ENCODE measurements at regions not wholly inside any gene's neighbourhood (a gene's known extent, or its start where the extent isn't known, plus 50 kb on each side); places are given as distances from the start of the nearest gene placed in this dataset.

DNA sequence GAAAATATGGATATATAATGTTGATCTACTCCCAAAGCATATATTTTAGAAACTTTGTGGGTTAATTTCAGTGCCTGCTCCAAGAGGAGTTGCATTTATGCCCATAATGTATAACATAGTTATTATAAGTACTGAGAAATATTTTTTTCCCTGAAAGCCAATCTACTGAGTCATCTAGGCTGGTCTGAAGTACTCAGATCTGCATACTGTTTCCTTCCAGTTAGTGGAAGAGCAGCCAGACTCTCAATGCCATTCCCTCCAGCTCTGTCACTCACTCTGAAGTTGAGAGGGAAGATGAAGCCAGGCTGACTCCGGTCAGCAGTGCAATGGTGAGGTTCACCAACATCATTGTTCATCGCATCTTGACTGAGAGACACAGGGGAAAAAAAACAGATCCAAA, 505.1 kb downstream of the PPARGC1A start:
- TF ChIP-seq, protein P1, sequence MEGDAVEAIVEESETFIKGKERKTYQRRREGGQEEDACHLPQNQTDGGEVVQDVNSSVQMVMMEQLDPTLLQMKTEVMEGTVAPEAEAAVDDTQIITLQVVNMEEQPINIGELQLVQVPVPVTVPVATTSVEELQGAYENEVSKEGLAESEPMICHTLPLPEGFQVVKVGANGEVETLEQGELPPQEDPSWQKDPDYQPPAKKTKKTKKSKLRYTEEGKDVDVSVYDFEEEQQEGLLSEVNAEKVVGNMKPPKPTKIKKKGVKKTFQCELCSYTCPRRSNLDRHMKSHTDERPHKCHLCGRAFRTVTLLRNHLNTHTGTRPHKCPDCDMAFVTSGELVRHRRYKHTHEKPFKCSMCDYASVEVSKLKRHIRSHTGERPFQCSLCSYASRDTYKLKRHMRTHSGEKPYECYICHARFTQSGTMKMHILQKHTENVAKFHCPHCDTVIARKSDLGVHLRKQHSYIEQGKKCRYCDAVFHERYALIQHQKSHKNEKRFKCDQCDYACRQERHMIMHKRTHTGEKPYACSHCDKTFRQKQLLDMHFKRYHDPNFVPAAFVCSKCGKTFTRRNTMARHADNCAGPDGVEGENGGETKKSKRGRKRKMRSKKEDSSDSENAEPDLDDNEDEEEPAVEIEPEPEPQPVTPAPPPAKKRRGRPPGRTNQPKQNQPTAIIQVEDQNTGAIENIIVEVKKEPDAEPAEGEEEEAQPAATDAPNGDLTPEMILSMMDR (IDR thresholded peaks at IDR 0.05) = no peak
- Mint-ChIP-seq H3K9me3 (no peaks in the 10 kb centered on the region), H3K4me3 (no peak overlapping the region), H3K27ac (no peak overlapping the region), H3K27me3 (no peaks in the 10 kb centered on the region), H3K4me1 (ENCODE audit: low read depth) (no peaks in the 10 kb centered on the region), H3K36me3 (ENCODE audit: low read depth) (no peaks in the 10 kb centered on the region)
- no peaks in the 10 kb centered on the region for H3K36me3 ChIP-seq (ENCODE audit: insufficient read depth, low read length)
- CTCF ChIA-PET = no interaction called here
- DNase-seq (no peak), ATAC-seq (ENCODE audit: poor library complexity) (no peak)
- POLR2A ChIA-PET = no interaction called here
- H3K27ac ChIP-seq (ENCODE audit: low read depth in 1 of 2, low read length in 2 of 2) = no peak overlapping the region
- no peak overlapping the region for H3K4me3 ChIP-seq (ENCODE audit: low read length)
- H3K4me1 ChIP-seq (ENCODE audit: insufficient read depth, low read length) = no peaks in the 10 kb centered on the region
- H3K9me3 ChIP-seq (ENCODE audit: control insufficient read depth in 1 of 2, insufficient read depth in 1 of 2, low read length in 2 of 2) = no peaks in the 10 kb centered on the region
- H3K27me3 ChIP-seq (ENCODE audit: control insufficient read depth in 1 of 2, insufficient read depth in 2 of 2, low read length in 2 of 2) = no peaks in the 10 kb centered on the region
- intact Hi-C loops (cut with DNase I, micrococcal nuclease) = no loop called here

- H3K27me3 Mint-ChIP-seq = no peaks in the 10 kb centered on the region
- intact Hi-C loops (cut with DNase I, micrococcal nuclease) = no loop called here
- no peaks in the 10 kb centered on the region for H3K36me3 ChIP-seq (ENCODE audit: insufficient read depth, low read length)
- no peaks in the 10 kb centered on the region for H3K9me3 Mint-ChIP-seq
- no peaks in the 10 kb centered on the region for H3K36me3 Mint-ChIP-seq (ENCODE audit: low read depth)
- TF ChIP-seq, protein P1 (IDR thresholded peaks at IDR 0.05) = no peak
- ATAC-seq (ENCODE audit: poor library complexity) (no peak), DNase-seq (no peak)
- CTCF ChIA-PET = no interaction called here
- H3K27me3 ChIP-seq (ENCODE audit: control insufficient read depth in 1 of 2, insufficient read depth in 2 of 2, low read length in 2 of 2) = no peaks in the 10 kb centered on the region
- no peak overlapping the region for H3K4me3 Mint-ChIP-seq
- H3K27ac Mint-ChIP-seq = no peak overlapping the region
- H3K4me1 Mint-ChIP-seq (ENCODE audit: low read depth) = no peaks in the 10 kb centered on the region
- H3K9me3 ChIP-seq (ENCODE audit: control insufficient read depth in 1 of 2, insufficient read depth in 1 of 2, low read length in 2 of 2) = no peaks in the 10 kb centered on the region
- no peak overlapping the region for H3K27ac ChIP-seq (ENCODE audit: low read depth in 1 of 2, low read length in 2 of 2)
- no peak overlapping the region for H3K4me3 ChIP-seq (ENCODE audit: low read length)
- H3K4me1 ChIP-seq (ENCODE audit: insufficient read depth, low read length) = no peaks in the 10 kb centered on the region
- POLR2A ChIA-PET = no interaction called here
Measured at GRCh38 chr4:23382879-23383278, 507.0 kb downstream of the PPARGC1A start.

- DNase-seq (no peak), ATAC-seq (ENCODE audit: poor library complexity) (no peak)
- ChIA-PET POLR2A (no interaction called here), CTCF (no interaction called here)
- no peaks in the 10 kb centered on the region for H3K27me3 ChIP-seq (ENCODE audit: control insufficient read depth in 1 of 2, insufficient read depth in 2 of 2, low read length in 2 of 2)
- Mint-ChIP-seq H3K4me1 (ENCODE audit: low read depth) (no peaks in the 10 kb centered on the region), H3K36me3 (ENCODE audit: low read depth) (no peaks in the 10 kb centered on the region), H3K9me3 (no peaks in the 10 kb centered on the region), H3K27ac (no peak overlapping the region), H3K4me3 (no peak overlapping the region), H3K27me3 (no peaks in the 10 kb centered on the region)
- intact Hi-C loops (cut with DNase I, micrococcal nuclease) = no loop called here
- H3K4me3 ChIP-seq (ENCODE audit: low read length) = no peak overlapping the region
- no peaks in the 10 kb centered on the region for H3K36me3 ChIP-seq (ENCODE audit: insufficient read depth, low read length)
- H3K9me3 ChIP-seq (ENCODE audit: control insufficient read depth in 1 of 2, insufficient read depth in 1 of 2, low read length in 2 of 2) = no peaks in the 10 kb centered on the region
- no peak overlapping the region for H3K27ac ChIP-seq (ENCODE audit: low read depth in 1 of 2, low read length in 2 of 2)
- TF ChIP-seq, protein P1 (IDR thresholded peaks at IDR 0.05) = no peak
- H3K4me1 ChIP-seq (ENCODE audit: insufficient read depth, low read length) = no peaks in the 10 kb centered on the region
Measured at GRCh38 chr4:23374259-23374658, 515.6 kb downstream of the PPARGC1A start.

All from CD4-positive, alpha-beta T cell (primary cell).